Fibroblast of lung (primary cell): ENCODE measurements at regions not wholly inside any gene's neighbourhood (a gene's known extent, or its start where the extent isn't known, plus 50 kb on each side); places are given as distances from the start of the nearest gene placed in this dataset.

ENCODE experiments used
- DNase-seq, 2 donors: peaks; one replicate each; pipeline versions ENCODE4 v3.0.0 to v3.0.0-alpha.2; 2010; ENCODE audit warnings: low read depth in 2 of 2
- H2AFZ ChIP-seq: 2 replicates; pipeline ENCODE4 v1.5.1; 2012; ENCODE audit warnings: low read length, control low read depth, inconsistent platforms
- H3K27ac ChIP-seq: 2 replicates; pipeline ENCODE4 v1.5.1; 2011; ENCODE audit warnings: low read length, control low read depth; ENCODE audit not compliant: insufficient read depth
- H3K27me3 ChIP-seq: 2 replicates; pipeline ENCODE4 v1.5.1; 2011; ENCODE audit warnings: mild to moderate bottlenecking, low read length; ENCODE audit not compliant: control insufficient read depth, insufficient read depth
- H3K36me3 ChIP-seq: 2 replicates; pipeline ENCODE4 v1.5.1; 2011; ENCODE audit warnings: low read length; ENCODE audit not compliant: control insufficient read depth, insufficient read depth
- H3K4me1 ChIP-seq: 2 replicates; pipeline ENCODE4 v1.5.1; 2011; ENCODE audit warnings: low read length; ENCODE audit not compliant: control insufficient read depth, insufficient read depth; ENCODE audit errors: extremely low read depth
- H3K4me2 ChIP-seq: 2 replicates; pipeline ENCODE4 v1.5.1; 2011; ENCODE audit warnings: low read length, control low read depth; ENCODE audit not compliant: insufficient read depth; ENCODE audit errors: extremely low read depth
- H3K4me3 ChIP-seq, 4 experiments: fragments of 200-600 bp in 1 of 4; sonication (generic) in 1 of 4; replicated peaks in 1 of 4; 2 replicates each; pipeline ENCODE4 v1.5.1; 2011 to 2016; ENCODE audit warnings: low read length in 4 of 4, low read depth in 3 of 4, mild to moderate bottlenecking in 3 of 4, control low read depth in 2 of 4, inconsistent platforms in 1 of 4, mixed read lengths in 1 of 4; ENCODE audit not compliant: insufficient read depth in 1 of 4; ENCODE audit errors: control extremely low read depth in 1 of 4
- H3K79me2 ChIP-seq: 2 replicates; pipeline ENCODE4 v1.5.1; 2012; ENCODE audit warnings: mild to moderate bottlenecking, low read length, inconsistent platforms; ENCODE audit not compliant: control insufficient read depth, insufficient read depth
- H3K9ac ChIP-seq: 2 replicates; pipeline ENCODE4 v1.5.1; 2011; ENCODE audit warnings: mild to moderate bottlenecking, low read length, control low read depth; ENCODE audit not compliant: insufficient read depth
- H3K9me3 ChIP-seq: 2 replicates; pipeline ENCODE4 v1.5.1; 2012; ENCODE audit warnings: low read depth, low read length; ENCODE audit not compliant: control insufficient read depth, insufficient read depth
- H4K20me1 ChIP-seq: 2 replicates; pipeline ENCODE4 v1.5.1; 2011; ENCODE audit warnings: low read length; ENCODE audit not compliant: control insufficient read depth, insufficient read depth; ENCODE audit errors: extremely low read depth
- CTCF ChIP-seq, 2 donors: IDR thresholded peaks in 1 of 2; conservative IDR thresholded peaks in 1 of 2; 1 replicate in 1 of 2; 2 replicates in 1 of 2; pipeline ENCODE4 v1.5.1; 2011 to 2012; ENCODE audit warnings: low read length in 2 of 2, control low read depth in 1 of 2, inconsistent platforms in 1 of 2, low read depth in 1 of 2, mild to moderate bottlenecking in 1 of 2
- EZH2 ChIP-seq: IDR thresholded peaks from 2 replicates; pipeline ENCODE4 v1.5.1; 2012; ENCODE audit warnings: low read length, control low read depth, mild to moderate bottlenecking; ENCODE audit errors: missing control alignments

GRCh38 chr6:3620389-3620788, 131.1 kb downstream of the PXDC1 start:
- Histone ChIP-seq H2AFZ (no peak overlapping the region), H3K4me2 (no peak overlapping the region)
- no peak for DNase-seq

GRCh38 chr6:3619800-3620199, 131.7 kb downstream of the PXDC1 start:
- no peak overlapping the region for H3K9ac ChIP-seq
- H3K36me3 ChIP-seq = no peaks in the 10 kb centered on the region
- TF ChIP-seq EZH2 (no peak), CTCF (conservative IDR thresholded peaks at IDR 0.05 in 1 of 2, IDR thresholded peaks at IDR 0.05 in 1 of 2; ENCODE audit: low read depth in 1 of 2, low read length in 2 of 2) (no peak)
- peaks cover 9% of the 10 kb centered on the region for H3K27me3 ChIP-seq
- no peaks in the 10 kb centered on the region for H3K79me2 ChIP-seq
- no peak overlapping the region for H3K27ac ChIP-seq
- H4K20me1 ChIP-seq = no peaks in the 10 kb centered on the region
- no peaks in the 10 kb centered on the region for H3K4me1 ChIP-seq
- no peak overlapping the region for H3K4me2 ChIP-seq
- no peak for DNase-seq
- no peak overlapping the region for H3K4me3 ChIP-seq
- H3K9me3 ChIP-seq = no peaks in the 10 kb centered on the region
- H2AFZ ChIP-seq = no peak overlapping the region

More at GRCh38 chr6:3620389-3620788, 131.1 kb downstream of the PXDC1 start:
- peaks cover 6% of the 10 kb centered on the region for H3K27me3 ChIP-seq
- no peak overlapping the region for H3K4me3 ChIP-seq
- H3K9me3 ChIP-seq = no peaks in the 10 kb centered on the region
- no peaks in the 10 kb centered on the region for H3K4me1 ChIP-seq
- H3K27ac ChIP-seq = no peak overlapping the region
- H3K36me3 ChIP-seq = no peaks in the 10 kb centered on the region
- no peaks in the 10 kb centered on the region for H4K20me1 ChIP-seq
- H3K79me2 ChIP-seq = no peaks in the 10 kb centered on the region
- H3K9ac ChIP-seq = no peak overlapping the region
- no peak for TF ChIP-seq EZH2
- no peak for TF ChIP-seq CTCF (conservative IDR thresholded peaks at IDR 0.05 in 1 of 2, IDR thresholded peaks at IDR 0.05 in 1 of 2; ENCODE audit: low read depth in 1 of 2, low read length in 2 of 2)

GRCh38 chr6:3619201-3619600, 132.3 kb downstream of the PXDC1 start:
- no peaks in the 10 kb centered on the region for H3K79me2 ChIP-seq
- H3K27me3 ChIP-seq = peaks cover 9% of the 10 kb centered on the region

More at GRCh38 chr6:3619201-3619600, 132.3 kb downstream of the PXDC1 start:
- Histone ChIP-seq H4K20me1 (no peaks in the 10 kb centered on the region), H3K9ac (no peak overlapping the region), H3K4me2 (no peak overlapping the region), H3K4me3 (no peak overlapping the region), H2AFZ (no peak overlapping the region), H3K4me1 (no peaks in the 10 kb centered on the region), H3K9me3 (no peaks in the 10 kb centered on the region), H3K36me3 (no peaks in the 10 kb centered on the region), H3K27ac (no peak overlapping the region)
- DNase-seq = no peak
- TF ChIP-seq CTCF (conservative IDR thresholded peaks at IDR 0.05 in 1 of 2, IDR thresholded peaks at IDR 0.05 in 1 of 2; ENCODE audit: low read depth in 1 of 2, low read length in 2 of 2) = no peak
- no peak for TF ChIP-seq EZH2
